Lower lobe of right lung (tissue), 2 donors: ENCODE measurements at regions not wholly inside any gene's neighbourhood (a gene's known extent, or its start where the extent isn't known, plus 50 kb on each side); places are given as distances from the start of the nearest gene placed in this dataset.

ENCODE experiments used
- ATAC-seq, 2 donors: fragments of 200-7000 bp; cut with Tn5 transposase; one replicate each; pipeline ENCODE4 v1.9.1; 2020 to 2022; ENCODE audit warnings: mild to moderate bottlenecking in 2 of 2, moderate library complexity in 2 of 2
- DNase-seq: peaks from one replicate; pipeline ENCODE4 v3.0.0-alpha.2; 2020
- H3K27ac ChIP-seq: fragments of 200-600 bp; one replicate; pipeline ENCODE4 v1.8.0; 2022
- H3K27me3 ChIP-seq: fragments of 200-600 bp; one replicate; pipeline ENCODE4 v1.8.0; 2022; ENCODE audit warnings: low read depth
- H3K36me3 ChIP-seq: fragments of 200-600 bp; one replicate; pipeline ENCODE4 v1.8.0; 2022; ENCODE audit warnings: mild to moderate bottlenecking
- H3K4me1 ChIP-seq: fragments of 200-600 bp; one replicate; pipeline ENCODE4 v1.8.0; 2022
- H3K4me3 ChIP-seq: fragments of 200-600 bp; one replicate; pipeline ENCODE4 v1.8.0; 2022; ENCODE audit warnings: mild to moderate bottlenecking
- H3K9me3 ChIP-seq: fragments of 200-600 bp; one replicate; pipeline ENCODE4 v1.8.0; 2022
- CTCF ChIP-seq: fragments of 200-600 bp; IDR thresholded peaks from one replicate; pipeline ENCODE4 v1.8.0; 2022; ENCODE audit warnings: antibody characterized with exemption, mild to moderate bottlenecking
- intact Hi-C: fragments of 100-400 bp; cut with DNase I; formaldehyde crosslinking; loops from one replicate; pipeline ENCODE4 v1.11.0; 2022
- donor health status: DM: no; HTN: yes; CAD: no; lungs with severe emphysema.

GRCh38 chr18:55841314-55841713, 253.3 kb upstream of the TCF4 start:
- H3K9me3 ChIP-seq: no peaks in the 10 kb centered on the region
- intact Hi-C loops: no loop called here
- H3K27ac ChIP-seq: no peak overlapping the region
- no peak overlapping the region for H3K4me3 ChIP-seq
- TF ChIP-seq CTCF: no peak
- ATAC-seq (no peak), DNase-seq (no peak)
- H3K27me3 ChIP-seq: no peaks in the 10 kb centered on the region
- H3K36me3 ChIP-seq: no peaks in the 10 kb centered on the region
- no peaks in the 10 kb centered on the region for H3K4me1 ChIP-seq

GRCh38 chr18:55840601-55841170, 252.7 kb upstream of the TCF4 start:
- H3K36me3 ChIP-seq: no peaks in the 10 kb centered on the region
- no peak overlapping the region for H3K4me3 ChIP-seq
- TF ChIP-seq CTCF: no peak
- H3K27me3 ChIP-seq: no peaks in the 10 kb centered on the region
- peak in 1 of 2 donors; percentile 19 for ATAC-seq
- DNase-seq: no peak
- no peaks in the 10 kb centered on the region for H3K4me1 ChIP-seq
- no peaks in the 10 kb centered on the region for H3K9me3 ChIP-seq
- intact Hi-C loops: no loop called here
- no peak overlapping the region for H3K27ac ChIP-seq

GRCh38 chr18:55839343-55839742, 251.4 kb upstream of the TCF4 start:
- H3K36me3 ChIP-seq: no peaks in the 10 kb centered on the region
- H3K4me1 ChIP-seq: no peaks in the 10 kb centered on the region
- H3K27me3 ChIP-seq: no peaks in the 10 kb centered on the region
- H3K4me3 ChIP-seq: no peak overlapping the region
- DNase-seq: no peak
- ATAC-seq: peak; percentile 61 to 78
- no peak for TF ChIP-seq CTCF
- intact Hi-C loops: no loop called here
- H3K27ac ChIP-seq: no peak overlapping the region
- no peaks in the 10 kb centered on the region for H3K9me3 ChIP-seq

- intact Hi-C loops: no loop called here
- ATAC-seq: no peak
Measured at GRCh38 chr18:55838841-55839240, 250.8 kb upstream of the TCF4 start.

DNA sequence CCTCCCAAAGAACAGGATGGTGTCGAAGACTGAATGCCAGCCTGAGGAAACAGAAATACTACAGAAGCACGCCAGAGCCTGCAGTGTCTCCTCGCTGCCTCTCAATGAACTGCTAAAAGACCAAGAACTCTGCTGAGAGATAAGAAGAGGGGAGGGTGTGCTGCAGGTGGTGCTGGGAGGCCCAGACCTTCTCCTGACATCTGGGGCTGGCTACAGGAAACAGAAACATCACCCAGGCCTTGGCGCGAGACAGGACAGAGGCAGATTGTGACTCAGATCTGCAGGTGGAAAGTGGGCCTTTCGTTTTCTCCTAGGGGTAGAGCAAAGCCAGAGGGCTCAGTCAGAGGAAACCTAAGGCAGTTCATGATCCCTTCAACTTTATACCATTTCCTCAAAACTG, 250.3 kb upstream of the TCF4 start:
- DNase-seq: no peak
- H3K4me3 ChIP-seq: no peak overlapping the region
- H3K27ac ChIP-seq: no peak overlapping the region
- intact Hi-C loops: no loop called here
- TF ChIP-seq CTCF: no peak
- H3K9me3 ChIP-seq: no peaks in the 10 kb centered on the region
- H3K27me3 ChIP-seq: no peaks in the 10 kb centered on the region
- ATAC-seq: no peak
- no peaks in the 10 kb centered on the region for H3K36me3 ChIP-seq
- no peaks in the 10 kb centered on the region for H3K4me1 ChIP-seq

More at GRCh38 chr18:55838841-55839240, 250.8 kb upstream of the TCF4 start:
- Histone ChIP-seq H3K4me3 (no peak overlapping the region), H3K9me3 (no peaks in the 10 kb centered on the region), H3K4me1 (no peaks in the 10 kb centered on the region), H3K27me3 (no peaks in the 10 kb centered on the region), H3K27ac (no peak overlapping the region), H3K36me3 (no peaks in the 10 kb centered on the region)
- TF ChIP-seq CTCF: no peak
- no peak for DNase-seq

DNA sequence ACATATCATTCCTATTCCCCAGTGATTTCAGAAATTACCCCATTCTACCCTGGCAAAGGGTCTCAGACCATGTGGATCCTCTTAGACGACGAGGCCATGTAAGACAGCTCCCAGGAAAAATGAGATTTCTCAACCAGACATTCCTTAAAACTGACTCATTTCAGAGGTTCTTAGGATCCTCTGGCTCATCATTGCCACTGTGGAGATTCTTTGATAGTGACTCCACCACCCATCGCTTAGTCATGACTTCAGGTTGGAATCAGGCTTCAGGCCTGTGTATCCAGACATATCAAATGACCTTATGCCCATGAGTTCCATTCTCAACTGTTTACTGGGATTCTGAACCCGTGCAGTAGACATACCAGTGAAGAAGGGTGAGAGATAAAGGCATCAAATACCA, 245.6 kb upstream of the TCF4 start:
- Histone ChIP-seq H3K4me3 (no peak overlapping the region), H3K9me3 (no peaks in the 10 kb centered on the region), H3K36me3 (no peaks in the 10 kb centered on the region), H3K27me3 (no peaks in the 10 kb centered on the region), H3K27ac (no peak overlapping the region), H3K4me1 (no peaks in the 10 kb centered on the region)
- DNase-seq (no peak), ATAC-seq (peak; percentile 41 to 47)
- intact Hi-C loops: no loop called here
- TF ChIP-seq CTCF: no peak
